ENCODE measurements at regions not wholly inside any gene's neighbourhood (a gene's known extent, or its start where the extent isn't known, plus 50 kb on each side); places are given as distances from the start of the nearest gene placed in this dataset.
"Not testable (repeated sequence)": the region's sequence is repeated elsewhere in the genome, so short reads cannot be mapped to it uniquely, and the experiment has no call there.

DNA sequence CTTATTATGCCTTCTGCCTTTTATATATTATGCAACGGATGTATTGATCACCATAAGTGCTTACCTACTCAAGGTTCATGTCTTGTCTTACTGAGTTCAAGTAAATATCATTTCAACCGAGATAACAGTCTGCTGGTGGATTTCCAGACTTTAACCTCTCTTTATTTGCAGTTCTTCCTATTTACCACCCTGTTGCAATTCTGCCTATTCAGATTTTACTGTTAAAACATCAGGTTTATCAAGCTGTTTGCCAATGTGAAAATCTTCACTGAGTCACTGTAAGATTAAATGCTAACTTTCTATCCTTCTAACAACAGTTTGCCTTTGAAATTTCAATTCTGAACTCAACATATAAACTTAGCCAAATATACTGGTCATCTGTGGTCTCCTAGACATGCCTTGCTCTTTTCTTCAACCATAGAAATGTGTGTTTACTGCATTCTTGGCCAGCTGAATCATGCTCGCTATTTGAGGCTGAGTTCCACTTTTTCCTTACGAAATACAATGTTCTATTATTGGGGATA, 471.7 kb upstream of the RORB start:
- no peak for DNase-seq

GRCh38 chr9:74032421-74032820, 464.7 kb upstream of the RORB start:
- DNase-seq, result no peak

DNA sequence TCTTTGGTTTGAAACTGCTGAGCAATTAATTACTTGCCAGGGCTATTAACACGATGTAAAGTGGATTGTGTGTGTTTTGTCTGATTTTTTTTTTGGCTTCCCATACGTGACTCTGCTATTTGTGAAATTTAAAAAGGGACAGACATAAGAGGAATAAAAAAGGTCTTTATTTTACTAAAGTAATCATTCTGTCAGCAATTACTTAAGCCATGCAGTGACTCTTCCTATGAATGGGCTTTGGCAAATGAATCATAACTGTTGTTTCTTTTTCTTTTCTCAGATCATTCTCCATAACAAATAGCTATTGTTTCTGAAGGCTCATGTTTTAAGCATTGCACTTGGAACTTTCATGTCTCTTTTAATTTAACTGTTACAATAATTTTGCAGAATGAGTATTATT, 461.3 kb upstream of the RORB start:
- no peak for DNase-seq

- DNase-seq, result no peak
Observed at GRCh38 chr9:74036549-74037231, 460.4 kb upstream of the RORB start.

DNA sequence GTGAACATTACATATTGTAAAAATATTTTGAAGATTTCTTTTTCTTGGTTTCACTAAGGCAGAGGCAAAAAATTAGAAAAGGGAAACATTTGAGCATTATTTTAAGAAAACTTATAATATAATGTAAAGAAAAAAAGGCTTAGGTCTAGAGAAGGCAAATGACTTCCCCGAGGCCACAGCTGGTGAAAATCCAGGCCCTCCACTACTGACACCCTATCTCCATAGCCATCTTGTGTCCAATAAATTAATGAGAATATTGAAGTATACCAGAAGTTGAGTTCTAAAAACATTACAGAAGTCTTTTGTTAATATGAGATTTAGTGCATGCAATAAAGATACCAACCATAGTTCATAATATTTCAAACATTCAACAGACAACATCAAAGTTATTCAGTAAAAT, 459.9 kb upstream of the RORB start:
- DNase-seq, result no peak

- no peak for DNase-seq
Observed at GRCh38 chr9:74041588-74041987, 455.5 kb upstream of the RORB start.

DNA sequence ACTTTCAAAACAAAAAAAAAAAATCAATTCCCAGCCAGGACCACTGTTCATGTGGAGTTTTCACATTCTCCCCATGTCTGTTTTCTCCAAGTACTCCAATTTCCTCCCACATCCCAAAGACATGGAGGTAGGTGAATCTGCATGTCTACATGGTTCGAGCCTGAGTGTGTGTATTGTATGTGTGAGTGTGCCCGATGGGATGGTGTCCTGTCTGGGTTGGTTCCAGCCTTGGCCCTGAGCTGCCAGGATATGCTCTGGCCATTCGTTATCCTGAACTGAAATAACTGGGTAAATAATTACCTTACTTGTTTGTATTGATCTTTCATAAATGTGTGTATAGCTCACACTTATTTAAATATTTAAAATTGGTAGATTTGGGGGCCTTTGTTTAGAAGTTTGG, 452.3 kb upstream of the RORB start:
- no peak for DNase-seq

GRCh38 chr9:74056023-74056422, 441.1 kb upstream of the RORB start:
- DNase-seq, result no peak

DNA sequence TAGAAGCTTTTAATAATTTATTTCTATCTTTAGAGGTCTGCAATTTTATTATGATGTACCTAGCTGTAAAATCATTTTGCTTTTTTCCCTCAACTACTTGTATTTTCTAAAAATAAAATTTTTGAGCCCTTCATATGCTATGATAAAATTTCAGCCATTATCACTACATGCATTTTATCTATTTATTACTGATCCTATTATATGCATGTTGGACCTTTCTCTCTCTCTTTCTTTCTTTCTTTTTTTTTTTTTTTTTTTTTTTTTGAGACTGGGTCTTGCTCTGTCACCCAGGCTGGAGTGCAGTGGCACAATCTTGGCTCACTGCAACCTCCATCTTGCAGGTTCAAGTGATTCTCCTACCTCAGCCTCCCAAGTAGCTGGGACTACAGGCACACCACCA, 440.1 kb upstream of the RORB start:
- not testable (repeated sequence) for DNase-seq

GRCh38 chr9:74064702-74065101, 432.4 kb upstream of the RORB start:
- DNase-seq, result no peak

DNA sequence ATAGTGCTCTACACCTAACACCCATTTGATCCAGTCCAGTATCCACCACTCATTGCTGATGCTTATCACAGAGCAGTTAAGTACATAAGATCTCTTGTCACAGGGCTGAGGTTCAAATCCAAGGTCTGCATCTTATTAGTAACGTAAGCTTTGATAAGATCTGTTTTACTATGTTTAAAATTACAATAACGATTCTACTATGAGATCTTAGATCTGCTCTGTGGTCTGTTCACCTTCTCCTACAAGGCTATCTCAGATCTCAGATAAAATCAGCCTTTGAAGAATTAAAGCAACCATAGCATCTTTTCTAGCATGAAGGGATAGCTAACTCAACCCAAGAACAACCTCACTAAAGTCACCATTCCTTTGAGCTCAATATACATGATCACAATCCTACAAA, 431.0 kb upstream of the RORB start:
- DNase-seq, result no peak

DNA sequence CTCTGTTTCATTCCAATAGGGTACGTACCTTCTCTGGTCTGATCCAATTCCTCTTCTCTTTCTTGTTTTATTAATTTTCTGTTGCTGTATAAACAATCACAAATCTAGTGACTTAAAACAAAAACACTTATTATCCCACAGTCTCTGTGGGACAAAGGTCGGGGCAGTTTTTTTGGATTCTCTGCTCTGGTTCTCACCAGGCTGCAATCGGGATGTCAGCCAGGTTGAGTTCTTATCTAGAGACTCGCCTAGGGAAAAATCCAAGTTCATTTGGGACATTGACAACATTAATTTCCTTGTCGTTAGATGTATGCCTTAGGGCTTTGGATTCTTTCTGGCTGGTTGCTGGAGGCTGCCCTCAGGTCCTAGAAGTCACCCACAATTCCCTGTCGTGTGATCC, 430.5 kb upstream of the RORB start:
- DNase-seq, result no peak

GRCh38 chr9:74071502-74071901, 425.6 kb upstream of the RORB start:
- DNase-seq, result no peak

DNA sequence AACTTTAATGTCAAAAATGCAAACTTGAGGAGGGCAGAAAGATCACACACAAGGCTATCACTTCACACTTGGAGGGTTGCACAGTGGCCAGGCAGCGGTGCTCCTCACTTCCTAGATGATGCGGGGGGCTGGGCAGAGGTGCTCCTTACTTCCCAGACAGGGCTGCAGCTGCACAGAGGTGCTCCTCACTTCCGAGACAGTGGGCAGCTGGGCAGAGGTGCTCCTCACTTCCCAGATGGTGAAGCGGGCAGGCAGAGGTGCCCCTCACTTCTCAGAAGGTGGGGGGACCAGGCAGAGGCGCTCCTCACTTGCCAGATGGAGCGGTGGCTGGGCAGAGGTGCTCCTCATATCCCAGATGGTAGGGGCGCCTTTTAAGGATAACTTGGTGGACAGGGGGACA, 423.2 kb upstream of the RORB start:
- no peak for DNase-seq

DNA sequence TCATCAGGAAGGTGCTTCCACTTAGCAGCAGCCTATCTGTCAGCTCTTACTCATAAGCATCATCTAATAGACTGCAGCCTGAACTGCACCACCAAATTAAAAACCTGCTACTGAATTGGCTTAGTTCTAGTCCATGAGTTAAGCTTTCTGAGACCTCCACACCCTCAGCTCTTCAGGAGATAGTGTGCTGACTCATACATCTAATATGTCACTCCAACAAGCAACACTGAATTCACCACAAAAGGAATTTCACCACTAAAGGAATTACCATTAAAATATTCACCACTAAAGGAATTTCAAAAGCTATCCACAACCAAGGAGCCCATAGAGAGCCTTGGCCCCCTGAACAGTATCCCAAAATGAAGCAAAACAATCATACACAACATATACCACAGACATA, 418.5 kb upstream of the RORB start:
- no peak for DNase-seq

- DNase-seq, result not testable (repeated sequence)
Observed at GRCh38 chr9:74080652-74081051, 416.5 kb upstream of the RORB start.

GRCh38 chr9:74083681-74084433, 413.3 kb upstream of the RORB start:
- no peak for DNase-seq

- DNase-seq, result not testable (repeated sequence)
Observed at GRCh38 chr9:74085384-74086037, 411.6 kb upstream of the RORB start.

- not testable (repeated sequence) for DNase-seq
Observed at GRCh38 chr9:74090921-74091320, 406.2 kb upstream of the RORB start.

DNA sequence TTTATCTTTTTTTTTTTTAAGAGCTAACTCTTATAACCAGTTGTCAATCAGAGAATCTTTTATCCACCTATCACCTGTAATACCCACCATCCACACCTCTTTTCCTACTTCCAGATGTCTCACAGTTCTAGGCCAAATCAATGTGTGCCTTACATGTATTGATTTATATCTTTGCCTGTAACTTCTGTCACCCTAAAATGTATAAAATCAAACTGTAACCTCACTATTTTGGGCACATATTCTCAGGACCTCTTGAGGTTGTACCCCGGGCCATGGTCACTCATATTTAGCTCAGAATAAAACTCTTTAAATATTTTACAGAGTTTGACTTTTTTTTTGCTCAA, 404.7 kb upstream of the RORB start:
- no peak for DNase-seq

- DNase-seq, result not testable (repeated sequence)
Observed at GRCh38 chr9:74094037-74094436, 403.1 kb upstream of the RORB start.

DNA sequence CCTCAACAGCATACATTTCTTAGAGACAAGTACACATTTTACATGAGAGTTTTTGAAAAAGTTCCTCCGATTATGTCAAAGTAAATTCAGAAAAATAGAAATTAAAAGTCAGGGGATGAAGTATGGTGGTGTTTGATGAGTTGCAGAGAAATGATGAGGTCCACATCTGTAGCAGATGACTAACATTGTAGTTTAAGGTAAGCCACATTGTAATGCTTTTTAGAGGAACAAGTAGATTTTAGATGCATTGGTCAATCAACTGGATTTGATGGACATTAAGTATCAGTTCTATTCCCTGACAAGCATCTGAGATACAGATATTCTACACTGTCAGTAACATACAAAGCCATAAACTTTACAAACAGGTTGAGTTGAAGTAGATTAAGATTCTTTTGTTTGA, 402.4 kb upstream of the RORB start:
- DNase-seq, result no peak

GRCh38 chr9:74095925-74096324, 401.2 kb upstream of the RORB start:
- no peak for DNase-seq

GRCh38 chr9:74096420-74096819, 400.7 kb upstream of the RORB start:
- no peak for DNase-seq

Measured in right kidney (tissue), 1 donor.